Panc1 (cell line): ENCODE measurements at regions not wholly inside any gene's neighbourhood (a gene's known extent, or its start where the extent isn't known, plus 50 kb on each side); places are given as distances from the start of the nearest gene placed in this dataset.

Experiments used
- ATAC-seq: fragments of 200-7000 bp; cut with Tn5 transposase; 2 replicates; pipeline ENCODE4 v1.9.1; 2020; ENCODE audit warnings: mild to moderate bottlenecking, moderate library complexity
- BruUV-seq: library from RNA; stranded (reverse); fragments of 400-500 nt; replicated peaks from 2 replicates; lab custom pipeline; 2021; lab: Mats Ljungman, UMichigan
- CTCF ChIA-PET: fragments of 300-600 bp; sonication (Branson Sonifier 250); formaldehyde crosslinking; loops from one replicate; lab custom pipeline; 2022; ENCODE audit warnings: antibody characterized with exemption; lab: Charles Lee
- POLR2A ChIA-PET: fragments of 300-600 bp; sonication (Branson Sonifier 250); formaldehyde crosslinking; loops from one replicate; lab custom pipeline; 2022; ENCODE audit warnings: antibody characterized with exemption; lab: Charles Lee
- DNase-seq: peaks from one replicate; pipeline ENCODE4 v3.0.0-alpha.2; 2010; ENCODE audit warnings: low read depth, low spot score
- H3K27ac ChIP-seq: 2 replicates; pipeline ENCODE4 v1.5.1; 2011; ENCODE audit warnings: mild to moderate bottlenecking, low read length, inconsistent platforms
- H3K27me3 ChIP-seq: fragments of 200-500 bp; sonication (Bioruptor generic); 2 replicates; pipeline ENCODE4 v1.6.0; 2014; ENCODE audit warnings: low read length, inconsistent platforms; ENCODE audit not compliant: control insufficient read depth, insufficient read depth
- H3K36me3 ChIP-seq: fragments of 200-500 bp; sonication (Bioruptor generic); 2 replicates; pipeline ENCODE4 v1.5.1; 2014; ENCODE audit warnings: inconsistent platforms, mild to moderate bottlenecking, low read length, moderate library complexity; ENCODE audit not compliant: control insufficient read depth, insufficient read depth
- H3K4me1 ChIP-seq: 2 replicates; pipeline ENCODE4 v1.5.1; 2011; ENCODE audit warnings: inconsistent platforms, mild to moderate bottlenecking, low read length, moderate library complexity; ENCODE audit not compliant: control insufficient read depth, insufficient read depth
- H3K4me3 ChIP-seq, 2 experiments: 2 replicates each; pipeline ENCODE4 v1.5.1; 2011 to 2012; ENCODE audit warnings: low read depth in 2 of 2, low read length in 2 of 2, mild to moderate bottlenecking in 2 of 2, inconsistent platforms in 1 of 2, moderate library complexity in 1 of 2
- H3K9me3 ChIP-seq: fragments of 200-500 bp; sonication (Bioruptor generic); 2 replicates; pipeline ENCODE4 v1.5.1; 2014; ENCODE audit warnings: low read depth, mild to moderate bottlenecking, inconsistent platforms, low read length, moderate library complexity; ENCODE audit not compliant: control insufficient read depth, insufficient read depth
- POLR2AphosphoS5 ChIP-seq: IDR thresholded peaks from 2 replicates; pipeline ENCODE4 v1.6.1; 2012; ENCODE audit warnings: mild to moderate bottlenecking, low read depth, low read length, moderate library complexity
- REST ChIP-seq, 2 experiments: IDR thresholded peaks; 2 replicates each; pipeline ENCODE4 v1.6.1; 2011 to 2012; ENCODE audit warnings: low read depth in 2 of 2, control low read depth in 1 of 2, low read length in 1 of 2, mild to moderate bottlenecking in 1 of 2, moderate library complexity in 1 of 2; ENCODE audit not compliant: insufficient read depth in 1 of 2
- SIN3A ChIP-seq: IDR thresholded peaks from 2 replicates; pipeline ENCODE4 v1.6.1; 2012; ENCODE audit warnings: low read depth, mild to moderate bottlenecking, low read length, moderate library complexity, borderline replicate concordance; ENCODE audit not compliant: insufficient read depth
- TCF7L2 ChIP-seq: IDR thresholded peaks from 2 replicates; pipeline ENCODE4 v1.6.1; 2011; ENCODE audit warnings: mild to moderate bottlenecking, low read depth, low read length, inconsistent platforms
- in situ Hi-C: cut with HindIII; loops from 2 replicates; pipeline ENCODE4 v1.10.0; 2016; ENCODE audit warnings: low sequenced_read_pairs, low pct_unique_long_range_greater_than_20kb
- intact Hi-C: fragments of 100-400 bp; cut with micrococcal nuclease; formaldehyde crosslinking; loops from one replicate; pipeline ENCODE4 v1.10.0; 2022; ENCODE audit not compliant: unreplicated experiment
- TF ChIP-seq, protein P1 (sequence below): fragments of 450-650 bp; IDR thresholded peaks from 2 replicates; pipeline ENCODE4 v1.5.1; 2017; ENCODE audit warnings: mild to moderate bottlenecking

- no peak overlapping the region for H3K4me3 ChIP-seq
- intact Hi-C loops, result no loop called here
- in situ Hi-C loops, result no loop called here
- ATAC-seq, result no peak
- BruUV-seq, result no TSS peak
- no peaks in the 10 kb centered on the region for H3K9me3 ChIP-seq
- TF ChIP-seq, protein P1, sequence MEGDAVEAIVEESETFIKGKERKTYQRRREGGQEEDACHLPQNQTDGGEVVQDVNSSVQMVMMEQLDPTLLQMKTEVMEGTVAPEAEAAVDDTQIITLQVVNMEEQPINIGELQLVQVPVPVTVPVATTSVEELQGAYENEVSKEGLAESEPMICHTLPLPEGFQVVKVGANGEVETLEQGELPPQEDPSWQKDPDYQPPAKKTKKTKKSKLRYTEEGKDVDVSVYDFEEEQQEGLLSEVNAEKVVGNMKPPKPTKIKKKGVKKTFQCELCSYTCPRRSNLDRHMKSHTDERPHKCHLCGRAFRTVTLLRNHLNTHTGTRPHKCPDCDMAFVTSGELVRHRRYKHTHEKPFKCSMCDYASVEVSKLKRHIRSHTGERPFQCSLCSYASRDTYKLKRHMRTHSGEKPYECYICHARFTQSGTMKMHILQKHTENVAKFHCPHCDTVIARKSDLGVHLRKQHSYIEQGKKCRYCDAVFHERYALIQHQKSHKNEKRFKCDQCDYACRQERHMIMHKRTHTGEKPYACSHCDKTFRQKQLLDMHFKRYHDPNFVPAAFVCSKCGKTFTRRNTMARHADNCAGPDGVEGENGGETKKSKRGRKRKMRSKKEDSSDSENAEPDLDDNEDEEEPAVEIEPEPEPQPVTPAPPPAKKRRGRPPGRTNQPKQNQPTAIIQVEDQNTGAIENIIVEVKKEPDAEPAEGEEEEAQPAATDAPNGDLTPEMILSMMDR, result no peak
- TF ChIP-seq TCF7L2, result no peak
- TF ChIP-seq POLR2AphosphoS5, result no peak
- no peak for TF ChIP-seq REST (IDR thresholded peaks at IDR 0.05; ENCODE audit: insufficient read depth in 1 of 2, low read depth in 2 of 2, low read length in 1 of 2)
- TF ChIP-seq SIN3A, result no peak
- no peaks in the 10 kb centered on the region for H3K4me1 ChIP-seq
- ChIA-PET POLR2A (no interaction called here), CTCF (no interaction called here)
- no peaks in the 10 kb centered on the region for H3K36me3 ChIP-seq
- no peaks in the 10 kb centered on the region for H3K27me3 ChIP-seq
- no peak overlapping the region for H3K27ac ChIP-seq
- no peak for DNase-seq
Observed at GRCh38 chr14:25848601-25849000, 749.2 kb downstream of the NOVA1 start.

DNA sequence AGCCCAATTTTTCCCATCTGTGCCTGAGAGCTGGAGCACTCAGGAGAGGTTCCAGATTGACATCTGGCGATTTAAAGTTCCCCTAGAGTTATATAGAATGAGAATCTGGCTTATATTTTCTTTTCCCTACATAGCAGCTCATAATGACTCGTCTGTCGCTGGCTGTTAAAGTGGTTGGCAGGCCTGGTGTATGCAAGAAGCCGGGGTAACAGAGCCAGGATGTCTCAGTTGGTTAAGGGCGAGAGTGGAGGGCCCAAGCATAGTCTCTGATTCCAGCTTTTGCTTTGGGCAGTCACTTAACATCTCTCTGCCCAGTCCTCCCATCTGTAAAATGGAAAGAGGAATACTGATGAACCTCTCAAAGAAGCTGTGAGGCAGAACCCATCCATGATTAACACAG lies 751.6 kb downstream of the NOVA1 start:
- no peak overlapping the region for H3K4me3 ChIP-seq
- H3K27me3 ChIP-seq, result no peaks in the 10 kb centered on the region
- no peak for TF ChIP-seq SIN3A
- no peak for TF ChIP-seq REST (IDR thresholded peaks at IDR 0.05; ENCODE audit: insufficient read depth in 1 of 2, low read depth in 2 of 2, low read length in 1 of 2)
- TF ChIP-seq POLR2AphosphoS5, result no peak
- TF ChIP-seq TCF7L2, result no peak
- TF ChIP-seq, protein P1, result no peak
- H3K9me3 ChIP-seq, result no peaks in the 10 kb centered on the region
- ATAC-seq (no peak), DNase-seq (no peak)
- no peaks in the 10 kb centered on the region for H3K36me3 ChIP-seq
- ChIA-PET CTCF (no interaction called here), POLR2A (no interaction called here)
- no peaks in the 10 kb centered on the region for H3K4me1 ChIP-seq
- intact Hi-C loops (no loop called here), in situ Hi-C loops (no loop called here)
- H3K27ac ChIP-seq, result no peak overlapping the region
- BruUV-seq, result no TSS peak
